Left ventricle myocardium inferior (tissue), 1 donor: ENCODE measurements at regions not wholly inside any gene's neighbourhood (a gene's known extent, or its start where the extent isn't known, plus 50 kb on each side); places are given as distances from the start of the nearest gene placed in this dataset.

Experiments used
- DNase-seq: peaks from one replicate; pipeline ENCODE4 v3.0.0-alpha.2; 2020
- H3K27ac ChIP-seq: fragments of 200-600 bp; replicated peaks from 2 replicates; pipeline ENCODE4 v1.8.0; 2021
- H3K27me3 ChIP-seq: fragments of 200-600 bp; 2 replicates; pipeline ENCODE4 v1.8.0; 2021; ENCODE audit warnings: low read depth
- H3K36me3 ChIP-seq: fragments of 200-600 bp; 2 replicates; pipeline ENCODE4 v1.8.0; 2021
- H3K4me1 ChIP-seq: fragments of 200-600 bp; 2 replicates; pipeline ENCODE4 v1.8.0; 2021
- H3K4me3 ChIP-seq: fragments of 200-600 bp; 2 replicates; pipeline ENCODE4 v1.8.0; 2021; ENCODE audit warnings: mild to moderate bottlenecking, moderate library complexity
- H3K9me3 ChIP-seq: fragments of 200-600 bp; replicated peaks from 2 replicates; pipeline ENCODE4 v1.8.0; 2021
- CTCF ChIP-seq: fragments of 200-600 bp; IDR thresholded peaks from 2 replicates; pipeline ENCODE4 v1.8.0; 2021; ENCODE audit warnings: antibody characterized with exemption, mild to moderate bottlenecking, borderline replicate concordance
- intact Hi-C: fragments of 100-400 bp; cut with micrococcal nuclease; formaldehyde crosslinking; loops from one replicate; pipeline ENCODE4 v1.11.0; 2022
- donor health status: DM: no; HTN: yes; CAD: no; lungs with severe emphysema.

- intact Hi-C loops: no loop called here
- Histone ChIP-seq H3K36me3 (no peaks in the 10 kb centered on the region), H3K4me1 (no peaks in the 10 kb centered on the region), H3K4me3 (no peak overlapping the region), H3K27me3 (no peaks in the 10 kb centered on the region), H3K27ac (no peak overlapping the region), H3K9me3 (peaks cover 12% of the 10 kb centered on the region)
- TF ChIP-seq CTCF: no peak
- DNase-seq: no peak
Measured at GRCh38 chr1:118243269-118243668, 58.2 kb upstream of the SPAG17 start.
